ENCODE measurements at regions not wholly inside any gene's neighbourhood (a gene's known extent, or its start where the extent isn't known, plus 50 kb on each side); places are given as distances from the start of the nearest gene placed in this dataset.

DNA sequence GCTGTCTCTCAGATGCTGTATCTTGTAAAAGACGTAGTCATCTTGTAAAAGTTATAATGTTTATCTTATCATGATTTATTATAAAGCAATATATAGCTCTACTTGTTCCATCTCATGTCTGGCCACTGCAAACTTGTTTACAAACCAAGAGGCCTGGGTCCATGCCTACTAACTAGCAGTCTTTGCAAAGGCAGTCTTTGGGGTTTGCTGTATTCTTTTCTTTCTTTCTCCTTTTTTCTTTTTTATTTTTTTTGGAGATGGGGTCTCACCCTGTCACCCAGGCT, 272.6 kb downstream of the GATA3 start:
- TF ChIP-seq Cebpa-rat (IDR thresholded peaks at IDR 0.05), result no peak
- Histone ChIP-seq H3K27ac (no peak overlapping the region), H3K36me3 (no peaks in the 10 kb centered on the region), H4K20me1 (no peaks in the 10 kb centered on the region), H3K27me3 (no peaks in the 10 kb centered on the region), H3K9ac (no peak overlapping the region), H3K4me3 (no peak overlapping the region), H3K9me3 (replicated peaks in 1 of 11) (no peaks in the 10 kb centered on the region), H3K4me1 (peaks cover 0 to 12% (median 9%) of the 10 kb centered on the region in 10 experiments; a peak in 11 of 20 replicates), H3K4me2 (no peak overlapping the region)

- Histone ChIP-seq H3K9me3 (replicated peaks in 1 of 11) (no peaks in the 10 kb centered on the region), H3K4me2 (peak overlapping the region in 5 of 11 experiments; percentile 13 to 97 (median 91); a peak in 9 of 22 replicates), H3K4me1 (peaks cover 11 to 26% (median 14%) of the 10 kb centered on the region in 10 experiments), H3K4me3 (no peak overlapping the region), H3K36me3 (no peaks in the 10 kb centered on the region), H4K20me1 (no peaks in the 10 kb centered on the region), H3K9ac (no peak overlapping the region), H3K27ac (no peak overlapping the region), H3K27me3 (no peaks in the 10 kb centered on the region)
- TF ChIP-seq Cebpa-rat (IDR thresholded peaks at IDR 0.05), result no peak
Measured at GRCh38 chr10:8331387-8331786, 276.9 kb downstream of the GATA3 start.

DNA sequence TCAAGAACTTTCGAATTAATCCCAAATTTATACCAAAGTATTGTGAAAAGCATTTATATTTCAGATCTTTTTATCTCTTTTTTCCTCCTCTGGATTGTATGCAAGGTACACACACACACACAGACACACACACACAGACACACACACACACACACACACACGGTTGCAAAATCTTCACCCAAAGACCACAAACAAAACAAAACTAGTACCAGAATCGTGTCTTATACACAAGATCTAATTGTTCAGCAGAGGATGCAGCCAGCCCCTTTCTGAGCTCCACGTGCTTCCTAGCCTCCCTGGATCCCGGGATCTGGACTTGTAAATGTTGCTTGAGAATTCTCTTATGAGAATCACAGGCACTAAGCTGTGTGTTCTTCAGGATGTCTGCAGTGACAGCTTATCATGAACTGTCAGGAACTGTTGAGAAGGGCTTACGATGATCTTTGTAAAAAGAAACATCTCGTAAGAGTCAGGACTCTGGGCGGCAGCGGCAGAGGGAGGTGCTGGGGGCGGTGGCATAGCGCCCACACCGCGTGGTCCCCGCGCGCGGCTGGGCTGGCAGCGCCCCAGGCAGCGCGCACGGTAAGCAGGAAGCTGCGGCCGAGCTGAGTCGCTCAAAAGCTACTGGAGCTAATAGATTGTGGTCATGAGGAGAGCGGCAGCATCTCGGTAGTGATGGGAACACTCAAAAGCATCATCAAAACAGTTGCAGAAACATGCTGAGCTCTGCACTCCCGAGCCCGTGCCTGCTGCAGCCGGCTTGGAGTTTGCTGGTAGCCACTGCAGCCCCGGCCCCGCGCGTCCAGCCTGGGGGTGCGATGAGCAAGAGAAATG, 277.6 kb downstream of the GATA3 start:
- Histone ChIP-seq H3K27ac (peak overlapping the region in 4 of 11 experiments; percentile 22 to 71 (median 54); a peak in 6 of 22 replicates), H3K4me3 (peak overlapping the region; percentile 29 to 67 (median 54); a peak in 19 of 20 replicates), H3K4me1 (peaks cover 11 to 26% (median 14%) of the 10 kb centered on the region in 10 experiments), H3K9ac (peak overlapping the region in 6 of 11 experiments; percentile 28 to 60 (median 44); a peak in 9 of 22 replicates), H3K36me3 (no peaks in the 10 kb centered on the region), H3K4me2 (peak overlapping the region; percentile 78 to 98 (median 96)), H4K20me1 (no peaks in the 10 kb centered on the region), H3K9me3 (replicated peaks in 1 of 11) (no peaks in the 10 kb centered on the region), H3K27me3 (no peaks in the 10 kb centered on the region)
- no peak for TF ChIP-seq Cebpa-rat (IDR thresholded peaks at IDR 0.05)

- peak overlapping the region; percentile 78 to 98 (median 96) for H3K4me2 ChIP-seq
- peak overlapping the region; percentile 29 to 67 (median 54); a peak in 19 of 20 replicates for H3K4me3 ChIP-seq
- TF ChIP-seq Cebpa-rat (IDR thresholded peaks at IDR 0.05), result no peak
Measured at GRCh38 chr10:8332730-8333111, 278.2 kb downstream of the GATA3 start.

GRCh38 chr10:8334631-8335030, 280.1 kb downstream of the GATA3 start:
- no peaks in the 10 kb centered on the region for H4K20me1 ChIP-seq
- H3K4me3 ChIP-seq, result no peak overlapping the region
- H3K27ac ChIP-seq, result no peak overlapping the region
- H3K4me2 ChIP-seq, result no peak overlapping the region
- H3K4me1 ChIP-seq, result peaks cover 11 to 26% (median 14%) of the 10 kb centered on the region in 10 experiments
- no peaks in the 10 kb centered on the region for H3K9me3 ChIP-seq (replicated peaks in 1 of 11)
- H3K9ac ChIP-seq, result no peak overlapping the region
- TF ChIP-seq Cebpa-rat (IDR thresholded peaks at IDR 0.05), result no peak
- no peaks in the 10 kb centered on the region for H3K27me3 ChIP-seq
- no peaks in the 10 kb centered on the region for H3K36me3 ChIP-seq

More at GRCh38 chr10:8332730-8333111, 278.2 kb downstream of the GATA3 start:
- Histone ChIP-seq H3K9me3 (replicated peaks in 1 of 11) (no peaks in the 10 kb centered on the region), H3K27me3 (no peaks in the 10 kb centered on the region), H3K27ac (peak overlapping the region in 4 of 11 experiments; percentile 22 to 71 (median 54); a peak in 5 of 22 replicates), H3K36me3 (no peaks in the 10 kb centered on the region), H3K9ac (peak overlapping the region in 5 of 11 experiments; percentile 30 to 60 (median 54); a peak in 5 of 22 replicates), H3K4me1 (peaks cover 11 to 26% (median 14%) of the 10 kb centered on the region in 10 experiments), H4K20me1 (no peaks in the 10 kb centered on the region)

DNA sequence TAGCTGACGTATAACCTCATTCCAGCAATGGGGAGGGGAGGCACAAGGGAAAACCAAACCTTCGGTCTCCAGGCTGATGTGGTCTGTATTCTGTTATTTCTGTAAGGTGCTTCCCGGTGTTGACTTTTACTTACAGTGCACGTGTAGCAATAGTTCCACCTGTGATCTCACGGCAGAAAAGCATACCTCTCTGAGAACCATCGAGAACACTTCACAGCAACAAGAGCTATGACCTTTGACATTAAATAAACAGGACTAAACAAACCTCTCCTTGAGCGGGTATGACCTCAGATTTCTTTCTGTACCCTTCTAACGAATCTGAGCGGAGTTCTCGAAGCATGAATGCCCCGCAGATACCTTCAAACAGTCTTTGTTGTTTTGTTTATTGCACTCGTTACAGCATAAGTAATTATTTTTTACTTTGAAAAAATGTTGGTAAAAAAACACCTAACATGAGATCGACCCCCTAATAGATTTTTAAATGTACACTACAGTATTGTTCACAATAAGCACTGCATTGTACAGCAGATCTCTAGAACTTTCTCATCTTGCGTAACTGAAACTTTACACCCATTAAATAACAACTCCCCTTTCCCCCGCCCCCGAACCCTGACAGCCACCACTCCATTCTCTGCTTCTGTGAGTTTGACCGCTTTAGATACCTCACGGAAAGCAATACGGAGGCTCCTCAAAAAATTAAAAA, 282.3 kb downstream of the GATA3 start:
- Histone ChIP-seq H3K9ac (no peak overlapping the region), H3K4me3 (no peak overlapping the region), H3K9me3 (replicated peaks in 1 of 11) (peaks cover 0 to 4% (median 0%) of the 10 kb centered on the region in 11 experiments; a peak in 3 of 22 replicates), H3K27me3 (no peaks in the 10 kb centered on the region), H3K4me2 (no peak overlapping the region), H3K36me3 (no peaks in the 10 kb centered on the region), H3K4me1 (peaks cover 11 to 19% (median 14%) of the 10 kb centered on the region in 10 experiments), H4K20me1 (no peaks in the 10 kb centered on the region), H3K27ac (no peak overlapping the region)
- no peak for TF ChIP-seq Cebpa-rat (IDR thresholded peaks at IDR 0.05)

GRCh38 chr10:8337332-8337651, 282.8 kb downstream of the GATA3 start:
- no peak overlapping the region for H3K4me3 ChIP-seq
- no peaks in the 10 kb centered on the region for H3K27me3 ChIP-seq
- no peak overlapping the region for H3K9ac ChIP-seq
- no peak for TF ChIP-seq Cebpa-rat (IDR thresholded peaks at IDR 0.05)
- H3K9me3 ChIP-seq (replicated peaks in 1 of 11), result peaks cover 0 to 4% (median 0%) of the 10 kb centered on the region in 11 experiments; a peak in 3 of 22 replicates
- peaks cover 9 to 14% (median 11%) of the 10 kb centered on the region in 10 experiments for H3K4me1 ChIP-seq
- H3K36me3 ChIP-seq, result no peaks in the 10 kb centered on the region
- no peak overlapping the region for H3K27ac ChIP-seq
- no peaks in the 10 kb centered on the region for H4K20me1 ChIP-seq
- H3K4me2 ChIP-seq, result no peak overlapping the region

- TF ChIP-seq Cebpa-rat (IDR thresholded peaks at IDR 0.05), result no peak
- H3K9me3 ChIP-seq (replicated peaks in 1 of 11), result peaks cover 0 to 4% (median 0%) of the 10 kb centered on the region in 11 experiments; a peak in 3 of 22 replicates
- H4K20me1 ChIP-seq, result no peaks in the 10 kb centered on the region
- H3K9ac ChIP-seq, result no peak overlapping the region
- peaks cover 0 to 4% (median 2%) of the 10 kb centered on the region in 10 experiments; a peak in 14 of 20 replicates for H3K4me1 ChIP-seq
- no peaks in the 10 kb centered on the region for H3K27me3 ChIP-seq
- H3K4me2 ChIP-seq, result no peak overlapping the region
- no peak overlapping the region for H3K4me3 ChIP-seq
- no peak overlapping the region for H3K27ac ChIP-seq
- H3K36me3 ChIP-seq, result no peaks in the 10 kb centered on the region
Measured at GRCh38 chr10:8338177-8338766, 283.8 kb downstream of the GATA3 start.

- H3K36me3 ChIP-seq, result no peaks in the 10 kb centered on the region
- H3K27me3 ChIP-seq, result no peaks in the 10 kb centered on the region
- H3K9ac ChIP-seq, result no peak overlapping the region
- no peak for TF ChIP-seq Cebpa-rat (IDR thresholded peaks at IDR 0.05)
- H3K4me2 ChIP-seq, result no peak overlapping the region
- no peak overlapping the region for H3K27ac ChIP-seq
- no peak overlapping the region for H3K4me3 ChIP-seq
- no peaks in the 10 kb centered on the region for H3K4me1 ChIP-seq
- H4K20me1 ChIP-seq, result no peaks in the 10 kb centered on the region
- H3K9me3 ChIP-seq (replicated peaks in 1 of 11), result peaks cover 0 to 4% (median 0%) of the 10 kb centered on the region in 11 experiments; a peak in 3 of 22 replicates
Measured at GRCh38 chr10:8344756-8345155, 290.3 kb downstream of the GATA3 start.
